Liver (tissue), 7 donors: ENCODE measurements at regions not wholly inside any gene's neighbourhood (a gene's known extent, or its start where the extent isn't known, plus 50 kb on each side); places are given as distances from the start of the nearest gene placed in this dataset.
"Not testable (repeated sequence)": the region's sequence is repeated elsewhere in the genome, so short reads cannot be mapped to it uniquely, and the experiment has no call there.

Experiments used
- DNase-seq: peaks from one replicate; pipeline ENCODE4 v3.0.0-alpha.2; 2017; ENCODE audit warnings: low spot score
- H3K27ac ChIP-seq, 2 donors: one replicate each; pipeline ENCODE4 v1.7.0; 2013; ENCODE audit warnings: inconsistent platforms in 2 of 2, low read length in 2 of 2, control low read depth in 1 of 2, low read depth in 1 of 2, mild to moderate bottlenecking in 1 of 2
- H3K27me3 ChIP-seq, 4 donors: one replicate each; pipeline versions ENCODE4 v1.6.1 to v1.7.0; 2013; ENCODE audit warnings: low read length in 3 of 4, inconsistent platforms in 1 of 4, mild to moderate bottlenecking in 1 of 4, moderate library complexity in 1 of 4; ENCODE audit not compliant: control insufficient read depth in 4 of 4, insufficient read depth in 4 of 4
- H3K36me3 ChIP-seq, 4 donors: one replicate each; pipeline versions ENCODE4 v1.6.1 to v1.7.0; 2013; ENCODE audit warnings: low read length in 3 of 4, mild to moderate bottlenecking in 3 of 4, low read depth in 1 of 4, moderate library complexity in 1 of 4; ENCODE audit not compliant: control insufficient read depth in 4 of 4, insufficient read depth in 3 of 4
- H3K4me1 ChIP-seq, 4 donors: one replicate each; pipeline versions ENCODE4 v1.6.1 to v1.7.0; 2013; ENCODE audit warnings: low read length in 3 of 4, mild to moderate bottlenecking in 3 of 4, moderate library complexity in 1 of 4; ENCODE audit not compliant: control insufficient read depth in 4 of 4, insufficient read depth in 4 of 4
- H3K4me3 ChIP-seq, 3 donors: one replicate each; pipeline versions ENCODE4 v1.6.1 to v1.7.0; 2013; ENCODE audit warnings: low read length in 3 of 3, control low read depth in 1 of 3, low read depth in 1 of 3, mild to moderate bottlenecking in 1 of 3
- H3K9ac ChIP-seq, 2 donors: one replicate each; pipeline ENCODE4 v1.7.0; 2013; ENCODE audit warnings: low read length in 2 of 2, mild to moderate bottlenecking in 2 of 2, moderate library complexity in 2 of 2, control low read depth in 1 of 2, low read depth in 1 of 2
- H3K9me3 ChIP-seq, 4 donors: one replicate each; pipeline versions ENCODE4 v1.6.1 to v1.7.0; 2013; ENCODE audit warnings: low read length in 3 of 4; ENCODE audit not compliant: control insufficient read depth in 4 of 4
- JUND ChIP-seq, 2 donors: IDR thresholded peaks; 2 replicates each; pipeline ENCODE4 v1.6.1; 2016; ENCODE audit warnings: antibody characterized with exemption in 2 of 2
- WGBS: extraction: QIAGEN DNeasy Blood & Tissue Kit; methylation state at CpG from one replicate; pipeline ENCODE4 v1.1.7; 2013; 5-methylcytosine and 5-hydroxymethylcytosine counted together
- TF ChIP-seq, protein P1 (sequence below): IDR thresholded peaks from 2 replicates; pipeline ENCODE4 v1.6.1; 2016; ENCODE audit warnings: antibody characterized with exemption
- TF ChIP-seq, protein P2 (sequence below): IDR thresholded peaks from 2 replicates; pipeline ENCODE4 v1.6.1; 2016; ENCODE audit warnings: antibody characterized with exemption
- donor health status: healthy.
- donor health status: healthy.
- donor health status: healthy.
- donor health status: healthy.

DNA sequence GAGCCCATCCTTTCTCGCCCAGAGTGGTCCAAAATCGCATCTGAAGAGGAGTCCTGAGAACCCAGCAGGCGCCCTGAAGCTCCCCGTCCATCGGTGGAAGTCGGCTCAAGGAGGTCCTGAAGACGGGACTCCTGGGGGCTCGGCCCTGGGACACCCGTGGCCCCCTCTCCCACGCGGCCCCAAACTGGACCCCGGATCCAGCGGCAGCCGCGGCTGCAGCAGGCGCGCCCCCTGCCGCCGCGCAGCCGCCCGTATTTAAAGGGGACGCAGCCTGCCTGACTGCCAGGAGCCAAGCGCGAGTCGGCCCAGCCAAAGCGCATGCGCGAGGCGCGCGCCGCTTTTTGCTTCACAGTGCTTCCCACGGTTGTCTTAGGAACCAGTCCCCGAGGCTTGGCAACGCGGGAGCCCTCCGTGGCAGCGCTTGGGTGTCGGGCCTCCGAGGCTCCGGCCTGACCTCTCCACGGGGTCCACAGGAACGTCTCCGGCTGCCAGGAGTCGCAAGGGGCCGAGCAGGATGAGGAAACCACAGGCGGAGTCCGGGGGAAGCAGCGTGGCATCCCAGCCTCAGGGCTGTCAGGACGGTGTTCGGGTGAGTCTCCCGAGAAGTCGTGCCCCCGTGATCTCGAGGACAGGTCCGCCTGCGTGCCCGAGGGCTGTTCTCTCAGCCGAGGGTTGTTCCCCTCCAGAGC, 691.6 kb downstream of the KCNJ18 start:
- H3K9me3 ChIP-seq, H3K36me3 ChIP-seq, H3K9ac ChIP-seq, H3K4me3 ChIP-seq, H3K27me3 ChIP-seq, DNase-seq, H3K27ac ChIP-seq, H3K4me1 ChIP-seq: not testable (repeated sequence)
- 97% methylated on average over 16 of the region's 60 CpGs for WGBS

DNA sequence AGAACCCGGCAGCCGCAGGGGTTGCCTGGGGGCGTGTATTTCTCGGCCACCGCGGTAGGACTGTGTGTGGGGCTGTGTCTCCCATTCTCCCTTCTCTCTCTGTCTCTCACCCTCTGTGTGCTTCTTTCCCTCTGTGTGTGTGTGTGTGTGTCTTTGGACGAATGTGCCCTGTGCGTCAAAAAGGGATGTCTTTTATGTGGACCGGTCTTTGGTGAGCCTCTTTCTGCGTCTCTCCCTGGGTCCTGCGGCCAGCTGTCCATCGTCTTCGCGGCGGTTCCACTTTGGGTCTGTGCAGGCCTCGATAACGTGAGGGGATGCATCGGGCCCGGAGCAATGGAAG, 692.1 kb downstream of the KCNJ18 start:
- H3K9ac ChIP-seq, H3K4me1 ChIP-seq, H3K36me3 ChIP-seq, H3K4me3 ChIP-seq, H3K27me3 ChIP-seq, DNase-seq, H3K9me3 ChIP-seq, H3K27ac ChIP-seq: not testable (repeated sequence)
- WGBS: 100% methylated on average over 2 of the region's 19 CpGs

DNA sequence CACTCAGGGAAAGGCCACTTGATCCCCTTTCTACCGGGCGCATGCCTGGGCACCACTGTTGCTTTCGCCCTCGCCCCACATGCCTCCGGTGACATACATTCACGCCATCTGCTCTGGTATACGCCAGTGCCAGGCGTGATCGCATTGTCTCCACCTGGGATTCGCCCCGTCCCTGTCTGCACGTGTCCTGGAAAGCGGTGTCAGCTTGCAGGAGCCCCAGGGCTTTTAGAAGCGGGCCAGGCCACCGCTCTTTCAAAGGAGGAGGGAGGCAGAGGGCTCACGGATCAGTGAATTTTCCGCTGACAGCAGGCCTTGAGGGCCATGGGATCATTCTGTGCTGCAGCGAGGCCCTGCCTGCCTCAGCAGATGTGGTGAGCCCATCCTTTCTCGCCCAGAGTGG, 706.1 kb downstream of the KCNJ18 start:
- not testable (repeated sequence) for H3K27ac ChIP-seq, DNase-seq, H3K9me3 ChIP-seq, H3K4me1 ChIP-seq, H3K36me3 ChIP-seq, H3K9ac ChIP-seq, H3K4me3 ChIP-seq, H3K27me3 ChIP-seq
- 79% methylated on average over 10 of the region's 19 CpGs for WGBS

DNA sequence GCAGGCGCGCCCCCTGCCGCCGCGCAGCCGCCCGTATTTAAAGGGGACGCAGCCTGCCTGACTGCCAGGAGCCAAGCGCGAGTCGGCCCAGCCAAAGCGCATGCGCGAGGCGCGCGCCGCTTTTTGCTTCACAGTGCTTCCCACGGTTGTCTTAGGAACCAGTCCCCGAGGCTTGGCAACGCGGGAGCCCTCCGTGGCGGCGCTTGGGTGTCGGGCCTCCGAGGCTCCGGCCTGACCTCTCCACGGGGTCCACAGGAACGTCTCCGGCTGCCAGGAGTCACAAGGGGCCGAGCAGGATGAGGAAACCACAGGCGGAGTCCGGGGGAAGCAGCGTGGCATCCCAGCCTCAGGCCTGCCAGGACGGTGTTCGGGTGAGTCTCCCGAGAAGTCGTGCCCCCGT, 706.7 kb downstream of the KCNJ18 start:
- not testable (repeated sequence) for H3K27me3 ChIP-seq, H3K4me1 ChIP-seq, H3K4me3 ChIP-seq, DNase-seq, H3K9ac ChIP-seq, H3K36me3 ChIP-seq, H3K27ac ChIP-seq, H3K9me3 ChIP-seq
- WGBS: no CpG with 5 or more reads among the region's 40 CpGs

DNA sequence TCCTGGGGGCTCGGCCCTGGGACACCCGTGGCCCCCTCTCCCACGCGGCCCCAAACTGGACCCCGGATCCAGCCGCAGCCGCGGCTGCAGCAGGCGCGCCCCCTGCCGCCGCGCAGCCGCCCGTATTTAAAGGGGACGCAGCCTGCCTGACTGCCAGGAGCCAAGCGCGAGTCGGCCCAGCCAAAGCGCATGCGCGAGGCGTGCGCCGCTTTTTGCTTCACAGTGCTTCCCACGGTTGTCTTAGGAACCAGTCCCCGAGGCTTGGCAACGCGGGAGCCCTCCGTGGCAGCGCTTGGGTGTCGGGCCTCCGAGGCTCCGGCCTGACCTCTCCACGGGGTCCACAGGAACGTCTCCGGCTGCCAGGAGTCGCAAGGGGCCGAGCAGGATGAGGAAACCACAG, 712.8 kb downstream of the KCNJ18 start:
- H3K4me3 ChIP-seq, H3K36me3 ChIP-seq, H3K9ac ChIP-seq, H3K4me1 ChIP-seq, H3K27me3 ChIP-seq, H3K27ac ChIP-seq, DNase-seq, H3K9me3 ChIP-seq: not testable (repeated sequence)
- WGBS: 75% methylated on average over 12 of the region's 39 CpGs

DNA sequence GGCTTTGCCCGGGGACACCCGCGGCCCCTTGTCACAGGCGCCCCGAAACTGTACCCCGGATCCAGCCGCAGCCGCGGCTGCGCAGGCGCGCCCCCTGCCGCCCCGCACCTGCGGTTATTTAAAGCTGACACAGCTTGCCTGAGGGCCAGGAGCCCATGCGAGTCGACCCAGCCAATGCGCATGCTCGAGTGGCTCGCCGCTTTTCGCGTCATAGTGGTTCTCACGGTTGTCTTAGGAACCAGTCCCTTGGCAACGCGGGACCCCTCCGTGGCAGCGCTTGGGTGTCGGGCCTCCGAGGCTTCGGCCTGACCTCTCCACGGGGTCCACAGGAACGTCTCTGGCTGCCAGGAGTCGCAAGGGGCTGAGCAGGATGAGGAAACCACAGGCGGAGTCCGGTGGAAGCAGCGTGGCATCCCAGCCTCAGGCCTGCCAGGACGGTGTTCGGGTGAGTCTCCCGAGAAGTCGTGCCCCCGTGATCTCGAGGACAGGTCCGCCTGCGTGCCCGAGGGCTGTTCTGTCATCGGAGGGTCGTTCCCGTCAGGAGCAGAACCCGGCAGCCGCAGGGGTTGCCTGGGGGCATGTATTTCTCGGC, 716.9 kb downstream of the KCNJ18 start:
- 72% methylated on average over 52 of the region's 52 CpGs for WGBS
- Histone ChIP-seq H3K9ac (no peak overlapping the region), H3K4me1 (no peaks in the 10 kb centered on the region), H3K9me3 (peaks cover 0 to 6% (median 0%) of the 10 kb centered on the region in 4 donors), H3K36me3 (no peaks in the 10 kb centered on the region), H3K27me3 (peaks cover 0 to 2% (median 0%) of the 10 kb centered on the region in 4 donors), H3K27ac (no peak overlapping the region), H3K4me3 (no peak overlapping the region)
- DNase-seq: no peak
- TF ChIP-seq, protein P1, sequence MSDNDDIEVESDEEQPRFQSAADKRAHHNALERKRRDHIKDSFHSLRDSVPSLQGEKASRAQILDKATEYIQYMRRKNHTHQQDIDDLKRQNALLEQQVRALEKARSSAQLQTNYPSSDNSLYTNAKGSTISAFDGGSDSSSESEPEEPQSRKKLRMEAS: no peak
- TF ChIP-seq, protein P2, sequence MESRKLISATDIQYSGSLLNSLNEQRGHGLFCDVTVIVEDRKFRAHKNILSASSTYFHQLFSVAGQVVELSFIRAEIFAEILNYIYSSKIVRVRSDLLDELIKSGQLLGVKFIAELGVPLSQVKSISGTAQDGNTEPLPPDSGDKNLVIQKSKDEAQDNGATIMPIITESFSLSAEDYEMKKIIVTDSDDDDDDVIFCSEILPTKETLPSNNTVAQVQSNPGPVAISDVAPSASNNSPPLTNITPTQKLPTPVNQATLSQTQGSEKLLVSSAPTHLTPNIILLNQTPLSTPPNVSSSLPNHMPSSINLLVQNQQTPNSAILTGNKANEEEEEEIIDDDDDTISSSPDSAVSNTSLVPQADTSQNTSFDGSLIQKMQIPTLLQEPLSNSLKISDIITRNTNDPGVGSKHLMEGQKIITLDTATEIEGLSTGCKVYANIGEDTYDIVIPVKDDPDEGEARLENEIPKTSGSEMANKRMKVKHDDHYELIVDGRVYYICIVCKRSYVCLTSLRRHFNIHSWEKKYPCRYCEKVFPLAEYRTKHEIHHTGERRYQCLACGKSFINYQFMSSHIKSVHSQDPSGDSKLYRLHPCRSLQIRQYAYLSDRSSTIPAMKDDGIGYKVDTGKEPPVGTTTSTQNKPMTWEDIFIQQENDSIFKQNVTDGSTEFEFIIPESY: no peak
- TF ChIP-seq JUND (IDR thresholded peaks at IDR 0.05): no peak
